ENCODE measurements at regions not wholly inside any gene's neighbourhood (a gene's known extent, or its start where the extent isn't known, plus 50 kb on each side); places are given as distances from the start of the nearest gene placed in this dataset.
A peak's percentile ranks its signal among the peaks of the same experiment; 100 is the strongest.

DNA sequence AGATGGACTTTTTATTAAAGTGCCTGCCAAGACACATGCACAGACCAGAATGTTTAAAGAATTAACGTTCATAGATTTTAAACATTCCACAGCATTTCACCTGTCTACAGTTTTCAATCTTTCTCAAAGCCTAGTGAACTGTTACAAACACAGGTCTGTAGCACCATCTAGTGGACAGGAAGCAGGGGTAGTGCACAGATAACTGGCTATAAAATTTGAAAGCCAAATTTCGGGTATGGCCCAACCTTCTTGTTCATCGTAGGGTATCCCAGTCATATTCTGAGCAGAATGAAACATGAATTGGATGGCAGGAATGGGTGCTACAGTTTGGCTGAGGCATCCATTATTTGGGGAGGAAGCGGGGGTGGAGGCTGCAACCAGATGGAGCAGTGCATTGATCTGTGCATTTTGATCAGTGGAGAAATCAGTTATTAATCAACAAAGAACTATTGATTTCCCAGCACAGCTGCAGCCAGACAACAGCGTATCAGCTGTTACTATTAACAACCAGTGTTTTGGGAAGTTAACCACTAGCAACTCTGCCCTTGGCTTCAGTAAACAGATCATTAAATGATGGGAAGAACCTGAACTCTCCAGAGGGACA lies 56.1 kb upstream of the B3GAT2 start:
- H3K4me3 Mint-ChIP-seq = no peak overlapping the region
- peak; percentile 13 to 27 (median 26) for DNase-seq
- Histone ChIP-seq H3K36me3 (replicated peaks in 1 of 2; ENCODE audit: control insufficient read depth in 1 of 2, insufficient read depth in 2 of 2, low read length in 2 of 2) (no peaks in the 10 kb centered on the region), H3K4me3 (replicated peaks in 1 of 3; ENCODE audit: low read depth in 2 of 3, low read length in 3 of 3) (no peak overlapping the region), H3K4me1 (ENCODE audit: control insufficient read depth in 1 of 2, insufficient read depth in 2 of 2, low read length in 2 of 2) (no peaks in the 10 kb centered on the region), H3K27ac (ENCODE audit: low read depth in 1 of 2, low read length in 2 of 2) (no peak overlapping the region), H3K9ac (ENCODE audit: insufficient read depth, low read length, poor library complexity, severe bottlenecking) (no peak overlapping the region), H4K20me1 (ENCODE audit: insufficient read depth, low read length) (no peaks in the 10 kb centered on the region), H3K79me2 (ENCODE audit: insufficient read depth, low read length) (no peaks in the 10 kb centered on the region), H2AFZ (ENCODE audit: insufficient read depth, low read depth, low read length, poor library complexity, severe bottlenecking) (no peak overlapping the region), H3K4me2 (replicated peaks; ENCODE audit: extremely low read depth, low read length, poor library complexity, severe bottlenecking) (no peak overlapping the region), H3K27me3 (ENCODE audit: control insufficient read depth in 2 of 2, insufficient read depth in 2 of 2, low read length in 2 of 2) (no peaks in the 10 kb centered on the region), H3K9me3 (replicated peaks in 1 of 2; ENCODE audit: control insufficient read depth in 1 of 2, insufficient read depth in 1 of 2, low read length in 2 of 2) (no peaks in the 10 kb centered on the region)
- no peaks in the 10 kb centered on the region for H3K4me1 Mint-ChIP-seq
- H3K9me3 Mint-ChIP-seq = peaks cover 0 to 1% (median 0%) of the 10 kb centered on the region in 7 donors
- H3K27me3 Mint-ChIP-seq (ENCODE audit: low read depth in 3 of 3) = peaks cover 0 to 4% (median 2%) of the 10 kb centered on the region in 3 donors
- 0% methylated on average over 2 of the region's 5 CpGs for WGBS (ENCODE audit: insufficient coverage)
- TF ChIP-seq, protein P1, sequence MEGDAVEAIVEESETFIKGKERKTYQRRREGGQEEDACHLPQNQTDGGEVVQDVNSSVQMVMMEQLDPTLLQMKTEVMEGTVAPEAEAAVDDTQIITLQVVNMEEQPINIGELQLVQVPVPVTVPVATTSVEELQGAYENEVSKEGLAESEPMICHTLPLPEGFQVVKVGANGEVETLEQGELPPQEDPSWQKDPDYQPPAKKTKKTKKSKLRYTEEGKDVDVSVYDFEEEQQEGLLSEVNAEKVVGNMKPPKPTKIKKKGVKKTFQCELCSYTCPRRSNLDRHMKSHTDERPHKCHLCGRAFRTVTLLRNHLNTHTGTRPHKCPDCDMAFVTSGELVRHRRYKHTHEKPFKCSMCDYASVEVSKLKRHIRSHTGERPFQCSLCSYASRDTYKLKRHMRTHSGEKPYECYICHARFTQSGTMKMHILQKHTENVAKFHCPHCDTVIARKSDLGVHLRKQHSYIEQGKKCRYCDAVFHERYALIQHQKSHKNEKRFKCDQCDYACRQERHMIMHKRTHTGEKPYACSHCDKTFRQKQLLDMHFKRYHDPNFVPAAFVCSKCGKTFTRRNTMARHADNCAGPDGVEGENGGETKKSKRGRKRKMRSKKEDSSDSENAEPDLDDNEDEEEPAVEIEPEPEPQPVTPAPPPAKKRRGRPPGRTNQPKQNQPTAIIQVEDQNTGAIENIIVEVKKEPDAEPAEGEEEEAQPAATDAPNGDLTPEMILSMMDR (IDR thresholded peaks at IDR 0.05) = peak; percentile 80
- no peaks in the 10 kb centered on the region for H3K36me3 Mint-ChIP-seq
- intact Hi-C loops (cut with micrococcal nuclease) = no loop called here
- no peak overlapping the region for H3K27ac Mint-ChIP-seq

- Histone ChIP-seq H2AFZ (ENCODE audit: insufficient read depth, low read depth, low read length, poor library complexity, severe bottlenecking) (no peak overlapping the region), H4K20me1 (ENCODE audit: insufficient read depth, low read length) (no peaks in the 10 kb centered on the region), H3K27ac (ENCODE audit: low read depth in 1 of 2, low read length in 2 of 2) (no peak overlapping the region), H3K27me3 (ENCODE audit: control insufficient read depth in 2 of 2, insufficient read depth in 2 of 2, low read length in 2 of 2) (no peaks in the 10 kb centered on the region), H3K4me2 (replicated peaks; ENCODE audit: extremely low read depth, low read length, poor library complexity, severe bottlenecking) (no peak overlapping the region), H3K9me3 (replicated peaks in 1 of 2; ENCODE audit: control insufficient read depth in 1 of 2, insufficient read depth in 1 of 2, low read length in 2 of 2) (no peaks in the 10 kb centered on the region), H3K4me1 (ENCODE audit: control insufficient read depth in 1 of 2, insufficient read depth in 2 of 2, low read length in 2 of 2) (no peaks in the 10 kb centered on the region), H3K4me3 (replicated peaks in 1 of 3; ENCODE audit: low read depth in 2 of 3, low read length in 3 of 3) (no peak overlapping the region), H3K36me3 (replicated peaks in 1 of 2; ENCODE audit: control insufficient read depth in 1 of 2, insufficient read depth in 2 of 2, low read length in 2 of 2) (no peaks in the 10 kb centered on the region), H3K9ac (ENCODE audit: insufficient read depth, low read length, poor library complexity, severe bottlenecking) (no peak overlapping the region), H3K79me2 (ENCODE audit: insufficient read depth, low read length) (no peaks in the 10 kb centered on the region)
- H3K27ac Mint-ChIP-seq = no peak overlapping the region
- H3K27me3 Mint-ChIP-seq (ENCODE audit: low read depth in 3 of 3) = peaks cover 0 to 2% (median 0%) of the 10 kb centered on the region in 3 donors
- H3K4me1 Mint-ChIP-seq = no peaks in the 10 kb centered on the region
- H3K9me3 Mint-ChIP-seq = no peaks in the 10 kb centered on the region
- no peak for DNase-seq
- no peaks in the 10 kb centered on the region for H3K36me3 Mint-ChIP-seq
- TF ChIP-seq, protein P1 (IDR thresholded peaks at IDR 0.05) = no peak
- intact Hi-C loops (cut with micrococcal nuclease) = no loop called here
- no peak overlapping the region for H3K4me3 Mint-ChIP-seq
These were observed 58.5 kb upstream of the B3GAT2 start for GRCh38 chr6:71015392-71015791.
